Omental fat pad (tissue), 3 donors: ENCODE measurements at regions not wholly inside any gene's neighbourhood (a gene's known extent, or its start where the extent isn't known, plus 50 kb on each side); places are given as distances from the start of the nearest gene placed in this dataset.

Source experiments
- ATAC-seq: fragments of 150-250 bp; one replicate; pipeline ENCODE4 v1.9.1; 2016; ENCODE audit warnings: mild to moderate bottlenecking, moderate library complexity; ENCODE audit not compliant: low FRiP score
- DNase-seq: peaks from one replicate; pipeline ENCODE4 v3.0.0-alpha.2; 2019; ENCODE audit warnings: low spot score
- CTCF ChIP-seq, 3 donors: fragments of 450-650 bp; IDR thresholded peaks; one replicate each; pipeline ENCODE4 v1.5.1; 2016 to 2017; ENCODE audit warnings: antibody characterized with exemption in 3 of 3, mild to moderate bottlenecking in 3 of 3, moderate library complexity in 2 of 3

GRCh38 chr10:33630761-33631160 lies 296.3 kb upstream of the NRP1 start:
- ATAC-seq (no peak), DNase-seq (no peak)
- TF ChIP-seq CTCF (IDR thresholded peaks at IDR 0.05) = no peak

- no peak for TF ChIP-seq CTCF (IDR thresholded peaks at IDR 0.05)
- no peak for ATAC-seq
- DNase-seq = no peak
Measured at GRCh38 chr10:33627611-33628010, 293.1 kb upstream of the NRP1 start.

- ATAC-seq (no peak), DNase-seq (no peak)
- no peak for TF ChIP-seq CTCF (IDR thresholded peaks at IDR 0.05)
Measured at GRCh38 chr10:33626798-33627466, 292.5 kb upstream of the NRP1 start.

GRCh38 chr10:33623669-33624068 lies 289.2 kb upstream of the NRP1 start:
- DNase-seq = no peak
- no peak for ATAC-seq
- no peak for TF ChIP-seq CTCF (IDR thresholded peaks at IDR 0.05)

- no peak for TF ChIP-seq CTCF (IDR thresholded peaks at IDR 0.05)
- DNase-seq = no peak
- no peak for ATAC-seq
Measured at GRCh38 chr10:33621101-33621500, 286.6 kb upstream of the NRP1 start.

- DNase-seq = no peak
- no peak for ATAC-seq
- no peak for TF ChIP-seq CTCF (IDR thresholded peaks at IDR 0.05)
Measured at GRCh38 chr10:33618196-33618595, 283.7 kb upstream of the NRP1 start.

GRCh38 chr10:33617381-33618080 lies 283.1 kb upstream of the NRP1 start:
- ATAC-seq (no peak), DNase-seq (no peak)
- TF ChIP-seq CTCF (IDR thresholded peaks at IDR 0.05) = no peak
